C4-2B (cell line): ENCODE measurements at regions not wholly inside any gene's neighbourhood (a gene's known extent, or its start where the extent isn't known, plus 50 kb on each side); places are given as distances from the start of the nearest gene placed in this dataset.
A peak's percentile ranks its signal among the peaks of the same experiment; 100 is the strongest.

Experiments used
- H3K27ac ChIP-seq: fragments of 450-650 bp; 2 replicates; pipeline ENCODE4 v1.5.1; 2017
- CTCF ChIP-seq: fragments of 450-650 bp; conservative IDR thresholded peaks from 2 replicates; pipeline ENCODE4 v1.5.1; 2017; ENCODE audit warnings: mild to moderate bottlenecking
- ZFX ChIP-seq: fragments of 450-650 bp; IDR thresholded peaks from 2 replicates; pipeline ENCODE4 v1.6.1; 2017

GRCh38 chrX:39144323-39144722 is 343.1 kb downstream of the MID1IP1 start:
- TF ChIP-seq ZFX (no peak), CTCF (no peak)
- no peak overlapping the region for H3K27ac ChIP-seq

GRCh38 chrX:39144956-39145355 is 343.7 kb downstream of the MID1IP1 start:
- TF ChIP-seq CTCF (no peak), ZFX (no peak)
- H3K27ac ChIP-seq, result no peak overlapping the region

- TF ChIP-seq CTCF (no peak), ZFX (no peak)
- no peak overlapping the region for H3K27ac ChIP-seq
Measured at GRCh38 chrX:39145859-39146258, 344.6 kb downstream of the MID1IP1 start.

- peak; percentile 75 for TF ChIP-seq CTCF
- no peak for TF ChIP-seq ZFX
- no peak overlapping the region for H3K27ac ChIP-seq
Measured at GRCh38 chrX:39149761-39150160, 348.5 kb downstream of the MID1IP1 start.

GRCh38 chrX:39150220-39150619 is 349.0 kb downstream of the MID1IP1 start:
- H3K27ac ChIP-seq, result no peak overlapping the region
- TF ChIP-seq ZFX, result no peak
- no peak for TF ChIP-seq CTCF

- no peak for TF ChIP-seq ZFX
- TF ChIP-seq CTCF, result no peak
- H3K27ac ChIP-seq, result no peak overlapping the region
Measured at GRCh38 chrX:39150621-39151020, 349.4 kb downstream of the MID1IP1 start.

- no peak overlapping the region for H3K27ac ChIP-seq
- TF ChIP-seq ZFX (no peak), CTCF (peak; percentile 69)
Measured at GRCh38 chrX:39152106-39152649, 350.9 kb downstream of the MID1IP1 start.
